PC-3 (cell line): ENCODE measurements at regions not wholly inside any gene's neighbourhood (a gene's known extent, or its start where the extent isn't known, plus 50 kb on each side); places are given as distances from the start of the nearest gene placed in this dataset.

Experiments used
- ATAC-seq: fragments of 200-7000 bp; cut with Tn5 transposase; 2 replicates; pipeline ENCODE4 v1.9.1; 2020; ENCODE audit warnings: mild to moderate bottlenecking, moderate library complexity
- BruUV-seq: library from RNA; stranded (reverse); fragments of 400-500 nt; replicated peaks from 2 replicates; lab custom pipeline; 2021; lab: Mats Ljungman, UMichigan
- CTCF ChIA-PET: fragments of 300-600 bp; sonication (Branson Sonifier 250); formaldehyde crosslinking; loops from one replicate; lab custom pipeline; 2022; ENCODE audit warnings: antibody characterized with exemption; lab: Charles Lee
- POLR2A ChIA-PET: fragments of 300-600 bp; sonication (Branson Sonifier 250); formaldehyde crosslinking; loops from one replicate; lab custom pipeline; 2022; ENCODE audit warnings: antibody characterized with exemption; ENCODE audit not compliant: unreplicated experiment; lab: Charles Lee
- DNase-seq: peaks from one replicate; pipeline ENCODE4 v3.0.0-alpha.2; 2015
- H2AFZ ChIP-seq: fragments of 300-600 bp; sonication (generic); 2 replicates; pipeline ENCODE4 v1.6.0; 2016; ENCODE audit warnings: antibody characterized with exemption, low read length
- H3F3A ChIP-seq: fragments of 300-600 bp; sonication (generic); one replicate; pipeline ENCODE4 v1.6.0; 2017; ENCODE audit warnings: antibody characterized with exemption, low read length, control low read depth, mild to moderate bottlenecking; ENCODE audit not compliant: unreplicated experiment
- H3K27ac ChIP-seq: fragments of 300-600 bp; sonication (generic); 2 replicates; pipeline ENCODE4 v1.5.1; 2016; ENCODE audit warnings: mild to moderate bottlenecking, low read length
- H3K27me3 ChIP-seq: fragments of 300-600 bp; sonication (generic); 2 replicates; pipeline ENCODE4 v1.6.1; 2016; ENCODE audit warnings: low read length, mixed read lengths
- H3K36me3 ChIP-seq: fragments of 300-600 bp; sonication (generic); 2 replicates; pipeline ENCODE4 v1.6.1; 2016; ENCODE audit warnings: low read depth, mixed run types, low read length, mixed read lengths
- H3K4me1 ChIP-seq: fragments of 300-600 bp; sonication (generic); 2 replicates; pipeline ENCODE4 v1.5.1; 2016; ENCODE audit warnings: low read length; ENCODE audit not compliant: insufficient read depth
- H3K4me2 ChIP-seq: fragments of 300-600 bp; sonication (generic); 2 replicates; pipeline ENCODE4 v1.6.0; 2016; ENCODE audit warnings: low read length
- H3K4me3 ChIP-seq: fragments of 300-600 bp; sonication (generic); 2 replicates; pipeline ENCODE4 v1.5.1; 2016; ENCODE audit warnings: mild to moderate bottlenecking, low read length, mixed read lengths
- H3K79me2 ChIP-seq: fragments of 300-600 bp; sonication (generic); 2 replicates; pipeline ENCODE4 v1.6.1; 2017; ENCODE audit warnings: low read length, mixed read lengths
- H3K9ac ChIP-seq: fragments of 300-600 bp; sonication (generic); 2 replicates; pipeline ENCODE4 v1.6.0; 2016; ENCODE audit warnings: mild to moderate bottlenecking, low read length
- H3K9me2 ChIP-seq: fragments of 300-600 bp; sonication (generic); replicated peaks from 2 replicates; pipeline ENCODE4 v1.6.1; 2016; ENCODE audit warnings: mixed run types, low read length, mixed read lengths
- H3K9me3 ChIP-seq: fragments of 300-600 bp; sonication (generic); 2 replicates; pipeline ENCODE4 v1.6.1; 2016; ENCODE audit warnings: low read length, mixed read lengths
- H4K20me1 ChIP-seq: fragments of 300-600 bp; sonication (generic); 2 replicates; pipeline ENCODE4 v1.6.1; 2016; ENCODE audit warnings: low read length, mixed read lengths
- CTCF ChIP-seq: fragments of 300-600 bp; sonication (generic); conservative IDR thresholded peaks from 2 replicates; pipeline ENCODE4 v1.5.1; 2017; ENCODE audit warnings: antibody characterized with exemption, low read depth, mild to moderate bottlenecking, low read length
- EZH2 ChIP-seq: fragments of 300-600 bp; sonication (generic); IDR thresholded peaks from one replicate; pipeline ENCODE4 v1.6.1; 2017; ENCODE audit warnings: antibody characterized with exemption, mild to moderate bottlenecking, low read length; ENCODE audit not compliant: unreplicated experiment
- EZH2phosphoT487 ChIP-seq: fragments of 300-600 bp; sonication (generic); IDR thresholded peaks from 2 replicates; pipeline ENCODE4 v1.6.1; 2018; ENCODE audit warnings: mild to moderate bottlenecking, antibody characterized with exemption, low read length, borderline replicate concordance
- intact Hi-C: fragments of 100-400 bp; cut with micrococcal nuclease; formaldehyde crosslinking; loops from 2 replicates; pipeline ENCODE4 v1.9.0; 2023

GRCh38 chr5:88093765-88094164 lies 174.9 kb downstream of the TMEM161B start:
- H3K4me2 ChIP-seq = no peak overlapping the region
- no peak overlapping the region for H3K4me3 ChIP-seq
- no TSS peak for BruUV-seq
- intact Hi-C loops = no loop called here
- no peaks in the 10 kb centered on the region for H3K36me3 ChIP-seq
- no peaks in the 10 kb centered on the region for H3K9me2 ChIP-seq
- no peaks in the 10 kb centered on the region for H4K20me1 ChIP-seq
- DNase-seq = no peak
- ChIA-PET POLR2A (no interaction called here), CTCF (no interaction called here)
- no peaks in the 10 kb centered on the region for H3K4me1 ChIP-seq
- no peak overlapping the region for H2AFZ ChIP-seq
- no peaks in the 10 kb centered on the region for H3K79me2 ChIP-seq
- H3F3A ChIP-seq = no peaks in the 10 kb centered on the region
- no peak overlapping the region for H3K27ac ChIP-seq
- no peaks in the 10 kb centered on the region for H3K27me3 ChIP-seq
- H3K9me3 ChIP-seq = no peaks in the 10 kb centered on the region
- H3K9ac ChIP-seq = no peak overlapping the region
- no peak for ATAC-seq
- TF ChIP-seq EZH2 = no peak
- TF ChIP-seq CTCF = no peak
- no peak for TF ChIP-seq EZH2phosphoT487

- no peaks in the 10 kb centered on the region for H3K36me3 ChIP-seq
- POLR2A ChIA-PET = no interaction called here
- H3K9me2 ChIP-seq = no peaks in the 10 kb centered on the region
- H2AFZ ChIP-seq = no peak overlapping the region; the same call in 1 of the 2 replicates
- no peaks in the 10 kb centered on the region for H3K4me1 ChIP-seq
- H4K20me1 ChIP-seq = no peaks in the 10 kb centered on the region
- no peaks in the 10 kb centered on the region for H3K79me2 ChIP-seq
- no peaks in the 10 kb centered on the region for H3K9me3 ChIP-seq
- no peak overlapping the region for H3K27ac ChIP-seq
- H3K27me3 ChIP-seq = no peaks in the 10 kb centered on the region
- intact Hi-C loops = no loop called here
- no peak overlapping the region for H3K4me3 ChIP-seq
- CTCF ChIA-PET = no interaction called here
- no peaks in the 10 kb centered on the region for H3F3A ChIP-seq
- no peak overlapping the region for H3K4me2 ChIP-seq
- TF ChIP-seq EZH2 (no peak), EZH2phosphoT487 (no peak), CTCF (no peak)
- BruUV-seq = no TSS peak
- ATAC-seq = no peak
- no peak for DNase-seq
- H3K9ac ChIP-seq = no peak overlapping the region
Measured at GRCh38 chr5:88092958-88093605, 175.6 kb downstream of the TMEM161B start.

GRCh38 chr5:88092358-88092757 lies 176.3 kb downstream of the TMEM161B start:
- ATAC-seq = no peak
- H3K27ac ChIP-seq = no peak overlapping the region
- no peaks in the 10 kb centered on the region for H3K9me3 ChIP-seq
- no peak overlapping the region; the same call in 1 of the 2 replicates for H2AFZ ChIP-seq
- H3K36me3 ChIP-seq = no peaks in the 10 kb centered on the region
- TF ChIP-seq EZH2phosphoT487 (no peak), EZH2 (no peak), CTCF (no peak)
- no peaks in the 10 kb centered on the region for H3K27me3 ChIP-seq
- no peak overlapping the region for H3K9ac ChIP-seq
- no peaks in the 10 kb centered on the region for H4K20me1 ChIP-seq
- intact Hi-C loops = no loop called here
- H3K79me2 ChIP-seq = no peaks in the 10 kb centered on the region
- CTCF ChIA-PET = no interaction called here
- H3K4me1 ChIP-seq = no peaks in the 10 kb centered on the region
- no peaks in the 10 kb centered on the region for H3K9me2 ChIP-seq
- no TSS peak for BruUV-seq
- POLR2A ChIA-PET = no interaction called here
- no peaks in the 10 kb centered on the region for H3F3A ChIP-seq
- H3K4me3 ChIP-seq = no peak overlapping the region
- peak; percentile 45 for DNase-seq
- no peak overlapping the region for H3K4me2 ChIP-seq
